Breast epithelium (tissue), 3 donors: ENCODE measurements at regions not wholly inside any gene's neighbourhood (a gene's known extent, or its start where the extent isn't known, plus 50 kb on each side); places are given as distances from the start of the nearest gene placed in this dataset.

Experiments used
- CTCF ChIP-seq, 3 donors: fragments of 450-650 bp; IDR thresholded peaks; one replicate each; pipeline ENCODE4 v1.5.1; 2016 to 2017; ENCODE audit warnings: antibody characterized with exemption in 3 of 3, mild to moderate bottlenecking in 3 of 3, moderate library complexity in 3 of 3
- POLR2A ChIP-seq: fragments of 450-650 bp; IDR thresholded peaks from one replicate; pipeline ENCODE4 v1.6.1; 2016; ENCODE audit warnings: antibody characterized with exemption, mild to moderate bottlenecking, moderate library complexity

GRCh38 chr16:64784635-64785034, 337.2 kb downstream of the CDH11 start:
- no peak for TF ChIP-seq POLR2A
- no peak for TF ChIP-seq CTCF (IDR thresholded peaks at IDR 0.05)
